GM21423 (cell line): ENCODE measurements at regions not wholly inside any gene's neighbourhood (a gene's known extent, or its start where the extent isn't known, plus 50 kb on each side); places are given as distances from the start of the nearest gene placed in this dataset.
A peak's percentile ranks its signal among the peaks of the same experiment; 100 is the strongest.

Experiments used
- ATAC-seq: cut with Tn5 transposase; IDR thresholded peaks from one replicate; pipeline ENCODE4 v1.9.1; 2021; ENCODE audit warnings: mild to moderate bottlenecking, moderate library complexity; ENCODE audit not compliant: unreplicated experiment

DNA sequence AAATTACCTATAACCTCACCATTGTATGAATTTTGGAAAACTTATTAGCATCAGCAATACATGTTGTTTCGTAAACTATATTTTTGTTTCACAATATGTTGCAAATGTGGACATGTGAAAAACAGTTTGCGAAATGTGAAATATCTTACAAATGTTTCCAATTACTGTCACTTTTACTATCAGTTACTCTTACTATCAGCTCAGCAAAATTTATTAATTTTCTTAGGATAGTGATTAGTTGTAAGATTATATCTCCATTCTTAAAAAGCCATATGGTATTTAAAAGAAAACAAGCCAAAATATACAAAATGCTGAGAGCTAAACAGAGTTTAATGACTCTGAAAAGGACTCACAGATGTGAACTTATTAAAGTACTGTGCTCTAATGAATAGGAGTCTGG lies 111.9 kb upstream of the LPAR1 start:
- no peak for ATAC-seq

DNA sequence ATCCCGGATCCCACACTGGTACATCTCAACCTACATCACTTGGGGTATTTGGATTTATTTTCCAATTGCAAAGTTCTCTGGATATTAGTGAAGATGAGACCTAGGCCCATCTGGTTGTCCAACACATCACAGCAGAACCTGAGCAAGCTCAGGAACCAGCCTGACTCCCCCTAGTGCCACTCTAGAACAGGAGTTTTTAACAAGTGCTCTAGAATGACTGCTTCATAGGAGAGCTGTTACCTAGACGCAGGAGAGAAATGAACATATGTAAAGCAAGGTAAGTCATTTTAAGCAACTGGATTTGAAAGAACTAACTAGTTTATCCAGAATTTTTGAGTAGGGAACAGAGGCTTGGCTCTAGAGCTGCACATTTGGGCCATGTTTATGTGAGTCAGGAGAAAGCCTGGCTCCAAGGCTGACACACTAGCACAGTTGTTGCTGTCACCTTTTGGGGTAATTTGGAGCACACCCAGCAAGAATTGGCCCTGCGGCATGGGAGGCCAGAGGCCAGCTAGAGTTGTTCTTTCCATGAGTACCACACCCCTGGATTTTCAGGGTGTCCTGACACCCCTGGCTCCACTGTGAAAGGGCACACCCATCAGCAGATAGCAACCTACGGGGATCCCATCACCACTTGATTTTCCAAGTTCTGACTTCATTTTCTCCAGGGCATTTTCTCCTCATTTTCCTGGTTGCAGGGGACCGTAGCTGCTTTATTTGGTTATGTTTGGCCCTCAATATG lies 110.9 kb upstream of the LPAR1 start:
- ATAC-seq: peak; percentile 34

DNA sequence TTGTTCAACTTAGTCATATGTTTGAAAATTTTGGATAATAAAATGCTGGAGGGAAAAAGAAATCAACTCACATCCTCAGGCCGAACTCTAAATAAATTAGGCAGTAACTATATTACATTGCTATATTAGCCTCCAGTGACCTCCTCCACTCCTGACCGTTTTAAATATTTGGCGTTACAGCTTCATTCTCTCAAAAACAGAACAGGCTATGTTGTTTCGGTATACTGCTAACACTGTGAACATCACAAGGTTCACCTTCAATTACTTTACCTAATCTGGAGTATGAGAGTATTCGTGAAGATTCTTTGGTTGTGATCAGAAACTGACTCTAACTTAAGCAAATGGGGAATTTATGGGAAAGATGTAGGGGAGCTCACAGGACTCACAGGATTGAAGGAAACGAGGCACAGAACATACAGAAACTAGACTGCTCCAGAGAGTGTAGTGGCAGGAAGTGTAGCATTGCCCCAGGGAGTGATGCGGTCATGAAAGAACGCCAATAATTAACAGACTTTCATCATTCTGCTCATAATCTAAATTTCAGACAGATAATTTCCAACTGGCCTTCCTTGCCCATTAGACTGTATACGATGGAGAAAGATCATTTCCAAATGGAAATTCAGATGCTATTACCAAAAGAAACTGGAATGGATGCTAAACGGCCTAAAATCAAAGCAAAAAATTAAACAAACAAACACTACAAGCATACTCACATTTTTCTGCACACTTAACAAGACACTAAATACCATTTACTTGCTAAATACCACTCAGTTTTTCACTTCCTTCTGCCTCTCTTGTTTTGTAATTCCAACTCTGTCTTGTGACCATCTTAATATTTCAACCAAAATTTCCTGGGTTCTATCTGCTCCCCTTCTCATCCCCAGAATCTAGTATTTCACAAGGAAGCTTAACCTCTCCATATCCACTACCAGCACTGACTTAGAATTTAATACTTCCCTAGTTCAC lies 110.1 kb upstream of the LPAR1 start:
- peak; percentile 82 for ATAC-seq

DNA sequence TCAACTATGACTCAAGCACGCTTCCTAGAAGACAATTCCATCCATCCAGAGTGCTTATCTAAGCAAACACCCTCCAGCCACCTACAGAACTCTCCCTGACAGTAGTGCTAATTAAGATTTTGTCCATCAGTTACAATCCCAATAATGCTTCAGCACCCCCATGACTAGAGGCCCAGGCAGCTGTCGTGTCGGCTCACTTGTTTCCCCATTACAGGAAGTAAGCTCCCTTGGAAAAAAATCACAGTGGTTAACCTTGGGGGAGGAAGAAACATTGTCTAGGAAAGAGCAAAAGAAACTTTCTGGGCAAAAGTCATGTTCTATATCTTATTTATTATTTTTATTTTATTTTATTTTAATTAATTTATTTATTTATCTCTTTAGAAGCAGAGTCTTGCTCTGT lies 108.8 kb upstream of the LPAR1 start:
- no peak for ATAC-seq

DNA sequence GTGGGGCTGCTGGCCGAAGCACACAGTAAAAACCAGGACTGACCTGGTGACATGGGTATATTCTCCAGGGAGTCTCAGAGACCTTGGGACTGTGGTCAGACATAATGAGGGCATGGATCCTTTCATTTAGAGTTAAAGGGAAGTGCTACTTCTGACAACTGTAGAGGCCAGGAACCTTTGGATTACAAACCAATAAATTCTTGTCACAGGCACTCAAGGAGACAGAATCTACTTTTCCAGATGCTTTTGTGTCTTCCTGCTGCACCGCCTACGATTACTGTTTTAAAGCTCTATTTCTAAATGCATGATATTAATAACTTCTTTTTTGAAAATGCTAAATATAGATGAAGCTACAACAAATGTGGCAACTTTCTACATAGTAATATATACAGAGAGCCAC lies 106.5 kb upstream of the LPAR1 start:
- no peak for ATAC-seq

DNA sequence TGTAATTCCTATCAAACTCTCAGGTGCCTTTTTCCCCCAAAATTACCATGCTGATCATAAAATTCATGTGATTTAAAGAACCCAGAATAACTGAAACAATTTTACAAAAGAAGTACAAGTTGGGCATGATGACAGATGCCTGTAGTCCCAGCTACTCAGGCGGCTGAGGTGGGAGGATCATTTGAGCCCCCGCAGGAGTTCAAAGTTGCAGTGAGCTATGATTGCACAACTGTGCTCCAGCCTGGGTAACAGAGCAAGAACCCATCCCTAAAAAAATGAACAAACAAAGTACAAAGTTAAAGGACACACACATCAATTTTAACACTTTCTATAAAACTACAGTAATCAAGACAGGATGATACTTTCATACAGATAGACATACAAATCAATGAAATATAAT lies 97.9 kb upstream of the LPAR1 start:
- no peak for ATAC-seq

DNA sequence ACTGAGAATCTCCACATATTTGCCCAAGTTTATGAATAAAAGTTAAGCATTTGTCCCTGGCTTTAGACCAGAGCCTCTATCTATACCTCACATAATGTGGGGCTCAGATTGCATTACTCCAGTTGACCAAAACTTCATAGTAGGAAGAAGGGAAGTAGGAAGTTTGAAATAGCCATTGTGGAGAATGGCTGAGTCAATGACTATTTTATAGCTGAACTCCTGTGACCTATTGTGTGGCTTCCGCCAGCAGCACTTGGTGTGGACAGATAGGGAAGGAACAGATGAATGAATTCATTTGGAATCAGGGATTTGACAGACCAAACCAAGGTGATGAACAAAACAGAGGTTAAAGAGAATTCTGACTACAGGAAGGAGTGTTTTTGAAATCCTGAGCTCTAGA lies 92.9 kb upstream of the LPAR1 start:
- no peak for ATAC-seq

DNA sequence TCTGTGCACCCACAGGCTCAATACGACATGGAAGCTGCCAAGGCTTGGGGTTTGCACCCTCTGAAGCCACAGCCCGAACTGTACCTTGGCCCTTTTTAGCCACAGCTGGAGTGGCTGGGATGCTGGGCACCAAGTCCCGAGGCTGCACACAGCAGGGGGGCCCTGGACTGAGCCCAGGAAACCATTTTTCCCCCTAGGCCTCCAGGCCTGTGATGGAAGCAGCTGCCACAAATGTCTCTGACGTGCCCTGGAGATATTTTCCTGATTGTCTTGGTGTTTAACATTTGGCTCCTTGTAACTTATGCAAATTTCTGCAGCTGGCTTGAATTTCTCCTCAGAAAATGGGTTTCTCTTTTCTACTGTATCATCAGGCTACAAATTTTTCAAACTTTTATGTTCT lies 82.3 kb upstream of the LPAR1 start:
- ATAC-seq: no peak

DNA sequence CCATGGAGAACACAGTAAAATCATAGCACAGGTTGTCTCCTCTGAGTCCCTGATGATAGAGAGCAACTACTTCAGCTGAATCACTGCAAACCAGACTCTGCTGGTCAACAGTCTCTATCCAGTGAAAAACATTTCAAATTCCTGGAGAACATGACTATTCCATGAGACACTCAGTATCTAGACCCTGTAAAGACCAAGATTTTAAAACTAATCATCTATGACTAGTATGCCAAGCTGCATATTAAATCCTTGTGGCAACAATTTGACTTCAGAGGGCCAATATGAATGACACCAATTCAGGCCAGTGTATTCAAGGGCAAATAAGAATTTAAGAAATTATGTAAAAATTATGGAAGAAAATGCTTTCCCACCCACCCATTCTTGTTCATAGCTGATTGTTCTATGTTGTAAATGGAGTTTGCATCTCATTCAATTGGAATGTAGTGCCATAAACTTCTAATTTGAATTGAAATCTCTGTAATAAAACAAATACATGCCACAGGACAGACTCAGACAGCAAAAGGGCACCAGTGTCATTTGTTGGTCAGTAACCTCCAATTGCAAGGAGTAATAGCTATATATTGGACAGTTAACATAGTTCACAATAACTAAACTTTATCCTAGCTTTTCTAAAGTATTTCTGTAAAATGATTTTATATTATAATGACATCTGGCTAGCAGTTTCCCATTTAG lies 80.1 kb upstream of the LPAR1 start:
- no peak for ATAC-seq

DNA sequence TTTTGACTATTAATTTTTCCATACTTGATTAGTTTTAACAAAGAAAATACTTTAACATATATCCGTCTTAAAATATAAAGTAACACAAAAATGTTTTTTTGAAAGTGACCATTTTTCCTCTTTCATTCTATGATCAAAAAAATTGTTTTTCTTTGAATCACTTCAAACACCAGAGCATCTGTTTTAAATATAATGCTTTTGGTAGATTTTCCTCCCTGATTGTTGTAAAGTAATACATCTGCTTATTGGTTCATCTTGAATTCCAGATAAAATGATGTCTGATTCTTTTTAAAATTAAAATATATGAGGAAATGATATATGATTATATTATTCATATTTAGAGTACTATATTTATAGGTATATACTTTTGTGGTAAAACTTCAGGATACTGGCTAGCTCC lies 76.2 kb upstream of the LPAR1 start:
- no peak for ATAC-seq

DNA sequence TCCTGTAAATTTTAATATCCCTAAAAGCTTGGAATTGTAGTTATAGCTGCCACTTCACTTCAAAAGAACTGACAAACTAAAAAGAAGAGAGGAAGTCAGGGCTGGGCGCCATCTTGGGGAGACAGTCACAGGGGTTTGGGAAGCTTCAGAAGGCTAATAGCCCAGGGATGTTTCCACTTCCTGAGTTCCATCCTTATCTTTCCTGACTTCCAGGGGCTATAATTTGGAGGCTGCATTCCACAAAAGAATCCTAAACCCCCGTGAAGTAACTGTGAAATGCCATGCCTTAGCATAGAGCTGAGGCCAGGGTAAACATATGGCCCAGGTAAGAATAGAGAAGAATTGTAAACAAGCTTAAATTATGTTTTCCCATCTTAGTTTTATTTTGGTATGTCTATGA lies 75.4 kb upstream of the LPAR1 start:
- ATAC-seq: no peak

DNA sequence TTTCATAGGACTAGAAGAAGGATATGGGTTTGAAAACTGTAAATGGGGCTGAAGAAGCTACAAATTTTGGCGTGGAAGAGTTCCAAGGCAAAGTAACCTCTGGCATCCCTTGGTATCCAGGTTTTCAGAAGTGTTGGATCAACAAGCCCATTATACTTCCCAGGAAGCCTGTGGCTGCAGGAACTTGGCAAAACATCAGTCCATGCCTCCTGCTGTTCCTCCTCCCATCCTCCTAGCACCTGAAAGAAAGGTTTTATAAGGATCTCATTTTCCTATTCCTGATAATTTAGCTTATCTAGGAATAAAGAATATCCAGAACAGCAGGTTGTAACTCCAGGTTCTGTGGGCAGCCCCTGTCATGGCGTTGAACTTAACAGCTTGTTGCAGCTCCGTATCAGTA lies 72.5 kb upstream of the LPAR1 start:
- ATAC-seq: no peak

DNA sequence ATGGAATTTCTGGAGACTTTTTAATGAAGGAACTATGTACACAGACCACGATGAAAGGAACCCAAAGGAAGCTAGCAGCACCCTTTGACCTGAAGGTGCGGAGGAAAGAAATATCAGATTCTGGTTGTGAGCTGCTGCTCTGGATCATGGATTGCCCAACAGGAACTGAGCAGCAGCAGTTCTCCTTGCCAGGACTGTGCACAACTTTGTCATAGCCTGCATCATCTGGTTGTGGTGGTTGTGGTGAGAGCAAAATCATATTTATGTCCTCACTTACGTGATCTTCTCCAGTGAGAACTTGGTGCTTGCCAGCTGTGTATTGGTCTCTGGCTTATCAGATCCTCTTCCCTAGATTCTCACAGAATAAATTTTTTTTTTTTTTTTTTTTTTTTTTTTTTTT lies 70.7 kb upstream of the LPAR1 start:
- no peak for ATAC-seq

DNA sequence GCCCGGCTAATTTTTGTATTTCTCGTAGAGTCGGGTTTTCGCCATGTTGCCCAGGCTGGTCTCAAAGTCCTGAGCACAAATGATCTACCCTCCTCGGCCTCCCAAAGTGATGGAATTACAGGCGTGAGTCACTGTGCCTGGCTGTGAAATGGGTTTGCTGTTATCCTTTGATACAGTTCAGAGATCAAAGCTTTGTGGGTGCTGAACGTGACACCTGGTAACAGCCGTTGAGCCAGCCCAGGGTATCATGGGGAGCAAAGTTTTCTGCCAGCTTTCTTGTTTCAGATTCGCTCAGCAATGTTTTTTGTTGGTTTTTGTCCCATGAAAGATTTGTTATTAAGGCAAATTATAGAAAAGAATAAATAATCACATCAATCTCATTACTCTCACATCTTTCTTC lies 68.9 kb upstream of the LPAR1 start:
- ATAC-seq: no peak

DNA sequence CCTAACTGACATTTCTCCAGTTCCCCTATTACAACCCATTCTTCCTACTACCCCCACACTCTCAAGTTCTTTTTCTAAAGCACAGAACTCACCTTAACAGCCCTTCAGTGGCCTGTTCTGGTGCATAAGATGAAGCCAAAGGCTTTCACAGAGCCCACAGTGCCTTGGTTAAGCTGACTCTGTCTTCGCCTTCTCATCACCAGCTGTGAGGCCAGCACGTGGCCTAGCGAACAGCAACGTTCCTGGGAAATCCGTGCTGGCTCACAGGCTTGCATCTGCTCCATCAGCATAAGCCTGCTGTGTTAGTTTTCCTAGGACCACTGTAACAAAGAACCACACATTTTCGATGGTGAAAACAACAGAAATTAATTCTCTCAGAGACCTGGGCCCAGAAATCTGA lies 67.9 kb upstream of the LPAR1 start:
- no peak for ATAC-seq

DNA sequence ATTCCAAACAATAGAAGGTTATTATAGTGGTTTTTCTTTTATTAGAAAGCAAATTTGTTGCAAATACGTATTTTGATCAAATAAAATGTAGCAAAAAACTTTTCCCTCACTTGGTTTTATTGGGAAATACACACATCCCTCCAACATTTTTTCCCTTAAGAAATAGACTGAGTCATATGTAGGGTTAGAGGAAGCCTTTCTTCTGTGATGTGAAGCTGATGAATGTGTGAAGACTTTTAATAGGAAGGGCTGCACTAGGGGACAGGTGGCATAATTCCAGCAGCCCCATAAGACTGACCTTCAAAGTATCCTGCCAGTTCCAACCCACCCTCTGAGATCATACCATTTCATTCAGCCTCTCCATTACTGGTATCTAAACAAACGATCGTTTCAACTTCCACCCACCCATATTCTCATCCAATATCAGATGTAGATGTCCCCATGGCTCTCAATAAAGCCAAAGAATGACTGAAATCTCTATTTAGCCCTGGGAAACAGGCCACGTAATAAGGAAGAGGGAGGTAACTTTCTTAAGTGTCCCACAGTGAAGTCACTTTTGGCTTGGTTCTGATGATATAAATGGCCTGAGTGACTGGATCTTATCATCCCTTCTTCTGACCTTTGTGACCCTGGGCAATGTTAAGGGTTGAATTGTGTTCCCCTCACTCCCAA lies 64.7 kb upstream of the LPAR1 start:
- no peak for ATAC-seq

DNA sequence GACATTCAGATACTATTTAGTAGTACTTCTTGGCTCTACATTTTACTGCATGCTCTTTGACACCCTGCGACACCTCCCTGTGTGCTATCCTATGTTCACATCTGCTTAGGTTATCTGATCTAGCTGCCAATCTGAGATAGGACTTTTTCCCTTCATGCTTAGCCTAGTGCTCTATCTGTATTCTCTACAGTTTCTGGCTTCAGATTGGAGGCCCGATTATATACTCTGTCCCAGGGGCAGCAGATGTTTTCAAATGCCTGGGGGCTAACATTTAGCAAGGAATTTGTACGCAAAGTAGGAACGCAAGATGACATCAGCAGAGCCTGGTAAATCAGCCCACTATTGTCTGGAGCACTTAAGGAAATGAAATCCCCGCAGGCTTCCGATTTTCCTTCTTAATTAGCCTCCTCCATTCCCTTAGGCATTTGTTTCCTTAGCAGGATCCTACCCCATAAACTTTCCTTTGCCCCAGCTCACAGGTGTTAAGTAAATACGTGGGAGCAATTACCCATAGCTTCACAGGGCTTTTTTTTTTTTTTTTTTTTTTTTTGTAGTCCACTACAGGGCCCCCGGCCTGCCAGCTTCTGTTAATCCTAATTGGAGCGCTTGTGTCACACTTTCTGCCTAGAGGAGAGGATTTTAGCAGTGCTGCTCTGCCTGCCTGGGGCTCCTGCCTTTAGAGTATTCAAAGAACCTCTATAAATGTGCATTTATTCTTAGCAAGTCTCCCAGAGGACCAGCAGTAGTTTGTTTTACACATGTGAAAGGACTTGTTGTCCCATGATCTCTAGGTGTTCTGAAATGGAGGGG lies 61.1 kb upstream of the LPAR1 start:
- ATAC-seq: no peak

DNA sequence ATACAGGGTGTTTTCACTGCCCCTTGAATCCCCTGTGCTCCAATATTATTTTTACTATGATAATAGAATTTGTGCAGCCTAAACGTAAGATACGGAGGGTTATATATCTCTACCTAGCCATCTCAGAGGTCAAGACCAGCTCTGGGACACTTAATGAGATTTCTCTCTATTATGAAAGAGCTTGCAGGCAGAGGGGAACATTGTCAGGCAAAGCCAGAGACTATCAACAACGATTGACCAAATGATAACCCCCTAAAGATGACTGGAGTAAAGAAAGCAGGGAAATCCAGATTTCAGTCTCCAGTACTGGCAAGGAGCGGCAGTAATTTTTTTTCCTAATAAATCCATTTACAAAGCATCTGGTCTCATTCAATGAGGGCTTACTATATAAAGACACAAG lies 59.8 kb upstream of the LPAR1 start:
- ATAC-seq: no peak

DNA sequence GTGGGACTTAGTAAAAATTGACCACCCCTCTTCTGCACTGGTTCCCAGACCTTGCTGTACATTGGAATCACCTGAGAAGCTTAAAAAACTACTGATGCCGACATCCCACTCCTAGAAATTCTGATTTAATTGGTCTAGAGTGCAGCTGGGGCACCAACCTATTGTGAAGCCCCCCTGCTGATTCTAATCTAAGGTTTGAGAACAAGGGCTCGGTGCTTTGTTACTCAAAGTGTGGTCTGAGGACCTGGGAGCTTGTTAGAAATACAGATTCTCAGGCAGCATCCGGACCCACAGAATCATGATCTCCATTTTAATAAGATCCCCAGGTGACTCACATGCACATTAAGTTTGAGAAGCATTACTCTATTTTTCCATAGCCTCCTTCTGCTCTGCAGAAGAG lies 57.8 kb upstream of the LPAR1 start:
- ATAC-seq: no peak

DNA sequence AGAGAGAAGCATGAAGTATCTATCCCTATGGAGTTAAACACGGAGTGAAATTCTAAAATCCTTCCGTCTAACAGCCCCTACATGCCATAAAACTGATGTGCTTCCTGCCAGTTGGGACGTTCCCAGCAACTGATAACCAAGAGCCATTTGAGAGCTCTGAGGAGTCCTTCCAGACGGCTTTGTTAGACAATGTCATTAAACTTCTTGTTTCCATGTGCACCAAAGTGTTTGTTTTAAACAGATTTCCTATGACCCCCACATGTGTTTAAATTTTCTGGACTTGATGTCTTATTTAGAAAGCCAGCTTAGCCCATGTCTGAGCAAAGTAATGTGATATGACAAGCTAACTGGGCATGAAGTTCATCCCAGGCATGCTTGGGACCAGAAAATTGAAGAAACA lies 57.2 kb upstream of the LPAR1 start:
- no peak for ATAC-seq
